HL-60 (cell line): ENCODE measurements at regions not wholly inside any gene's neighbourhood (a gene's known extent, or its start where the extent isn't known, plus 50 kb on each side); places are given as distances from the start of the nearest gene placed in this dataset.

Experiments used
- DNase-seq, 2 experiments: peaks; one replicate each; pipeline ENCODE4 v3.0.0-alpha.2; 2010 to 2020; ENCODE audit warnings: low read depth in 1 of 2, low spot score in 1 of 2
- H3K27ac ChIP-seq: fragments of 250-450 bp; sonication (Bioruptor Pico); replicated peaks from 2 replicates; pipeline ENCODE4 v1.5.1; 2020; ENCODE audit warnings: mild to moderate bottlenecking, moderate library complexity
- H3K27me3 ChIP-seq: fragments of 250-450 bp; sonication (Bioruptor Pico); 2 replicates; pipeline ENCODE4 v1.5.1; 2021; ENCODE audit warnings: mild to moderate bottlenecking, moderate library complexity; ENCODE audit not compliant: insufficient read depth, poor library complexity, severe bottlenecking
- H3K4me3 ChIP-seq: replicated peaks from 2 replicates; pipeline ENCODE4 v1.5.1; 2011; ENCODE audit warnings: mild to moderate bottlenecking, control low read depth, low read length; ENCODE audit not compliant: insufficient read depth
- GABPA ChIP-seq: IDR thresholded peaks from 2 replicates; pipeline ENCODE4 v1.6.1; 2012; ENCODE audit warnings: low read depth
- POLR2AphosphoS5 ChIP-seq: IDR thresholded peaks from 2 replicates; pipeline ENCODE4 v1.6.1; 2012; ENCODE audit warnings: low read depth
- SPI1 ChIP-seq: IDR thresholded peaks from 2 replicates; pipeline ENCODE4 v1.6.1; 2012; ENCODE audit warnings: low read depth, mild to moderate bottlenecking, borderline replicate concordance
- TF ChIP-seq, protein P1 (sequence below): IDR thresholded peaks from 2 replicates; pipeline ENCODE4 v1.6.1; 2012; ENCODE audit warnings: low read depth; ENCODE audit not compliant: insufficient replicate concordance
- TF ChIP-seq, protein P2 (sequence below): IDR thresholded peaks from one replicate; pipeline ENCODE4 v1.5.1; 2011; ENCODE audit warnings: low read length, control low read depth, inconsistent platforms; ENCODE audit not compliant: insufficient read depth

DNA sequence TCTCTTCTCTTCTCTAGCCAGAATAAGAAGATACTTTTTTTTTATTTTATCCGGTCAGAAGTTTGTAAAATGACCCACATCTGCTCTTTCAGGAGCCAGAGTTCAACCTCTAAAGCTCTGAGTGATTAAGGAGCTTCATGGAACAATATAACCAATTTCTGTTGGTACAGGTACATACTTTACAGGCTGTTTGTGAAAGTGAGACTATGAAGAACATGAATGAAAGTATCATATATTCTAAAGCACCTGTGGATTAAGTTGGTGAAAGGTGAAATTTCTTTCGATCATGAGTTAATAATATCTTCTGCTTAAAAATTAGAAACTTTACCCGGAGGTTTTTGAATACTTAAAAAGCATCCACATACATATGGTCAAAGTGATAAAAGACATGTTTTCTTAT lies 65.2 kb downstream of the DMRT2 start:
- no peaks in the 10 kb centered on the region for H3K27me3 ChIP-seq
- TF ChIP-seq POLR2AphosphoS5 (no peak), GABPA (no peak), SPI1 (no peak)
- TF ChIP-seq, protein P1, sequence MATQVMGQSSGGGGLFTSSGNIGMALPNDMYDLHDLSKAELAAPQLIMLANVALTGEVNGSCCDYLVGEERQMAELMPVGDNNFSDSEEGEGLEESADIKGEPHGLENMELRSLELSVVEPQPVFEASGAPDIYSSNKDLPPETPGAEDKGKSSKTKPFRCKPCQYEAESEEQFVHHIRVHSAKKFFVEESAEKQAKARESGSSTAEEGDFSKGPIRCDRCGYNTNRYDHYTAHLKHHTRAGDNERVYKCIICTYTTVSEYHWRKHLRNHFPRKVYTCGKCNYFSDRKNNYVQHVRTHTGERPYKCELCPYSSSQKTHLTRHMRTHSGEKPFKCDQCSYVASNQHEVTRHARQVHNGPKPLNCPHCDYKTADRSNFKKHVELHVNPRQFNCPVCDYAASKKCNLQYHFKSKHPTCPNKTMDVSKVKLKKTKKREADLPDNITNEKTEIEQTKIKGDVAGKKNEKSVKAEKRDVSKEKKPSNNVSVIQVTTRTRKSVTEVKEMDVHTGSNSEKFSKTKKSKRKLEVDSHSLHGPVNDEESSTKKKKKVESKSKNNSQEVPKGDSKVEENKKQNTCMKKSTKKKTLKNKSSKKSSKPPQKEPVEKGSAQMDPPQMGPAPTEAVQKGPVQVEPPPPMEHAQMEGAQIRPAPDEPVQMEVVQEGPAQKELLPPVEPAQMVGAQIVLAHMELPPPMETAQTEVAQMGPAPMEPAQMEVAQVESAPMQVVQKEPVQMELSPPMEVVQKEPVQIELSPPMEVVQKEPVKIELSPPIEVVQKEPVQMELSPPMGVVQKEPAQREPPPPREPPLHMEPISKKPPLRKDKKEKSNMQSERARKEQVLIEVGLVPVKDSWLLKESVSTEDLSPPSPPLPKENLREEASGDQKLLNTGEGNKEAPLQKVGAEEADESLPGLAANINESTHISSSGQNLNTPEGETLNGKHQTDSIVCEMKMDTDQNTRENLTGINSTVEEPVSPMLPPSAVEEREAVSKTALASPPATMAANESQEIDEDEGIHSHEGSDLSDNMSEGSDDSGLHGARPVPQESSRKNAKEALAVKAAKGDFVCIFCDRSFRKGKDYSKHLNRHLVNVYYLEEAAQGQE, result no peak
- TF ChIP-seq, protein P2, sequence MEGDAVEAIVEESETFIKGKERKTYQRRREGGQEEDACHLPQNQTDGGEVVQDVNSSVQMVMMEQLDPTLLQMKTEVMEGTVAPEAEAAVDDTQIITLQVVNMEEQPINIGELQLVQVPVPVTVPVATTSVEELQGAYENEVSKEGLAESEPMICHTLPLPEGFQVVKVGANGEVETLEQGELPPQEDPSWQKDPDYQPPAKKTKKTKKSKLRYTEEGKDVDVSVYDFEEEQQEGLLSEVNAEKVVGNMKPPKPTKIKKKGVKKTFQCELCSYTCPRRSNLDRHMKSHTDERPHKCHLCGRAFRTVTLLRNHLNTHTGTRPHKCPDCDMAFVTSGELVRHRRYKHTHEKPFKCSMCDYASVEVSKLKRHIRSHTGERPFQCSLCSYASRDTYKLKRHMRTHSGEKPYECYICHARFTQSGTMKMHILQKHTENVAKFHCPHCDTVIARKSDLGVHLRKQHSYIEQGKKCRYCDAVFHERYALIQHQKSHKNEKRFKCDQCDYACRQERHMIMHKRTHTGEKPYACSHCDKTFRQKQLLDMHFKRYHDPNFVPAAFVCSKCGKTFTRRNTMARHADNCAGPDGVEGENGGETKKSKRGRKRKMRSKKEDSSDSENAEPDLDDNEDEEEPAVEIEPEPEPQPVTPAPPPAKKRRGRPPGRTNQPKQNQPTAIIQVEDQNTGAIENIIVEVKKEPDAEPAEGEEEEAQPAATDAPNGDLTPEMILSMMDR, result no peak
- H3K27ac ChIP-seq, result no peak overlapping the region
- no peak for DNase-seq
- no peak overlapping the region for H3K4me3 ChIP-seq

DNA sequence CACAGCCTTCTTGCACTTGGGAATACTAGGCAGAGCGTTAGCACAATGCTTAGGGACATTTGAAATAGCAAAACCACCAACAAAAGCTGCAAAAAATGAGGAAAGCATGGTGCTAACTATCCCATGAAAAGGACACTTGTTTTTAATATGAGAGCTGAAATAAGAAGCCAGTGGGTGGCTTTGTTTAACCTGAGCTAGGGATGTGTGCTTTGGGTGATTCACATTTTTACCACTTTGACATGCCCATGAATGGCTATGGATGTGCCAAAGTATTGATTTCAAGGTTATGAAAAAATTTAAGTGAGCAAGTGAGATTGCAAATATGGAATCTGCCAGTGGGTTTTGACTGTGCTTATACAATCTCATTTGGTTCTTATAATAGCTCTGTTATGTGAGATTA lies 67.3 kb downstream of the DMRT2 start:
- Histone ChIP-seq H3K27ac (no peak overlapping the region), H3K27me3 (no peaks in the 10 kb centered on the region)
- TF ChIP-seq GABPA (no peak), SPI1 (no peak), POLR2AphosphoS5 (no peak)
- TF ChIP-seq, protein P2, result no peak
- TF ChIP-seq, protein P1, result no peak

DNA sequence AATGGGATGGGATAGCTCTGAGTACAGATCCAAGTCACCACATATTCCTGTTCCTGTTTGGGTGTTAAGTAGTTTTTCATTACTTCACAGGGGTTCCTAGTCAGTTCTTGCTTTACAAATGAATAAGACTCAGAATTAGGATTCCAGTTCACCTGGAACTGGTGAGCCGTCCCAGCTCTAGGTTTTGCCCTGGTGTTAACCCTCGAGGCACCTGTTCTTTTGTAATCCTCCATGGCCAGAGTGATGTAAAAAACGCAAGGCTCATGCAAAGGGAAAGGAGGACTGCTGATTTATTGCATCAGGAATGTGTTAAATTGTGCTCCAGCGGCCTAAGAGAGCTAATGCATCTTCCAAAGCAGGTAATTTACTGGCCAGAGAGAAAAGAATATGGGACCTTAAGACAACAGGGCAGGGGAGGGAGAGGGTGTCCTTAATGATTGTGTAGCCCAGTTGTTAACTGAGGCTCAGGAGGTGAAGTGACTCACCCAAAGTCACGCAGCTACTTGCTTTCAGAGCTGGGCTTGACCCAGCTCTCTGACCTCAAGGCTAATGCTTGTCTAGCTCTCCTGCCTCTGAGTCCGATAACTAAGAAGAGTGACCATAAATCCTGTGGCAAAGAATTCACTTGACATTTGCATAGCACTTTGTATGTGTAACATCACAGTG lies 70.5 kb downstream of the DMRT2 start:
- no peak for DNase-seq
- Histone ChIP-seq H3K4me3 (no peak overlapping the region), H3K27me3 (no peaks in the 10 kb centered on the region), H3K27ac (no peak overlapping the region)
- no peak for TF ChIP-seq GABPA
- TF ChIP-seq, protein P1, result no peak
- TF ChIP-seq SPI1, result no peak
- TF ChIP-seq POLR2AphosphoS5, result no peak
- TF ChIP-seq, protein P2, result no peak

More for the DNA sequence above, 67.3 kb downstream of the DMRT2 start:
- no peak overlapping the region for H3K4me3 ChIP-seq
- no peak for DNase-seq
